ENCODE measurements at regions not wholly inside any gene's neighbourhood (a gene's known extent, or its start where the extent isn't known, plus 50 kb on each side); places are given as distances from the start of the nearest gene placed in this dataset.

DNA sequence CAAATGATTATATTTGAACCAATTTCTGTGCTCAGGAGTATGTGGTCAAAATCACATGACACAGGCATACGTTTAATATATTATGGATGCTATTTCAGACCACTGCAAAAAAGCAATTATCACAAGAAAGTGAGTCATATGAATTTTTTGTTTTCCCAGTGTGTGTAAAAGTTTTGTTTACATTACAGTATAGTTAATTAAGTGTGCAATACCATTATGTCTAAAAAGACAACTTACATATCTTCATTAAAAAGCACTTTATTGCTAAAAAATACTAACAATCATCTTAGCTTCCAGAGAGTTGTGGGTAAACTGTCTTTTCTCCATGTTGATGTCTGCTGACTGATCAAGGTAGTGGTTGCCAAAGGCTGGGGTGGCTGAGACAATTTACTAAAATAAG, 347.2 kb upstream of the PCDH9 start:
- ChIA-PET POLR2A (ENCODE audit: low non-redundant PET) (no interaction called here), CTCF (no interaction called here)
- H3K27ac ChIP-seq (ENCODE audit: low read depth, low read length, poor library complexity, severe bottlenecking): no peak overlapping the region
- H3K27me3 ChIP-seq (replicated peaks; ENCODE audit: insufficient read depth, low read depth, low read length, poor library complexity): no peaks in the 10 kb centered on the region
- H3K4me3 ChIP-seq (ENCODE audit: low read depth, low read length, poor library complexity, severe bottlenecking): no peak overlapping the region
- H3K36me3 ChIP-seq (ENCODE audit: insufficient read depth, low read length, poor library complexity, severe bottlenecking): no peaks in the 10 kb centered on the region
- intact Hi-C loops (cut with micrococcal nuclease; ENCODE audit: unreplicated experiment): no loop called here
- BruUV-seq (replicated peaks): no TSS peak
- TF ChIP-seq EZH2 (IDR thresholded peaks at IDR 0.05; ENCODE audit: borderline replicate concordance, low read depth, low read length, poor library complexity, severe bottlenecking): no peak
- TF ChIP-seq, protein P1, sequence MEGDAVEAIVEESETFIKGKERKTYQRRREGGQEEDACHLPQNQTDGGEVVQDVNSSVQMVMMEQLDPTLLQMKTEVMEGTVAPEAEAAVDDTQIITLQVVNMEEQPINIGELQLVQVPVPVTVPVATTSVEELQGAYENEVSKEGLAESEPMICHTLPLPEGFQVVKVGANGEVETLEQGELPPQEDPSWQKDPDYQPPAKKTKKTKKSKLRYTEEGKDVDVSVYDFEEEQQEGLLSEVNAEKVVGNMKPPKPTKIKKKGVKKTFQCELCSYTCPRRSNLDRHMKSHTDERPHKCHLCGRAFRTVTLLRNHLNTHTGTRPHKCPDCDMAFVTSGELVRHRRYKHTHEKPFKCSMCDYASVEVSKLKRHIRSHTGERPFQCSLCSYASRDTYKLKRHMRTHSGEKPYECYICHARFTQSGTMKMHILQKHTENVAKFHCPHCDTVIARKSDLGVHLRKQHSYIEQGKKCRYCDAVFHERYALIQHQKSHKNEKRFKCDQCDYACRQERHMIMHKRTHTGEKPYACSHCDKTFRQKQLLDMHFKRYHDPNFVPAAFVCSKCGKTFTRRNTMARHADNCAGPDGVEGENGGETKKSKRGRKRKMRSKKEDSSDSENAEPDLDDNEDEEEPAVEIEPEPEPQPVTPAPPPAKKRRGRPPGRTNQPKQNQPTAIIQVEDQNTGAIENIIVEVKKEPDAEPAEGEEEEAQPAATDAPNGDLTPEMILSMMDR (conservative IDR thresholded peaks at IDR 0.05; ENCODE audit: low read depth, low read length): no peak
- no peak for DNase-seq (ENCODE audit: low spot score)
- no peaks in the 10 kb centered on the region for H3K4me1 ChIP-seq (ENCODE audit: insufficient read depth, low read length, poor library complexity, severe bottlenecking)
- no peaks in the 10 kb centered on the region for H3K9me3 ChIP-seq (ENCODE audit: low read depth, low read length, poor library complexity, severe bottlenecking)

DNA sequence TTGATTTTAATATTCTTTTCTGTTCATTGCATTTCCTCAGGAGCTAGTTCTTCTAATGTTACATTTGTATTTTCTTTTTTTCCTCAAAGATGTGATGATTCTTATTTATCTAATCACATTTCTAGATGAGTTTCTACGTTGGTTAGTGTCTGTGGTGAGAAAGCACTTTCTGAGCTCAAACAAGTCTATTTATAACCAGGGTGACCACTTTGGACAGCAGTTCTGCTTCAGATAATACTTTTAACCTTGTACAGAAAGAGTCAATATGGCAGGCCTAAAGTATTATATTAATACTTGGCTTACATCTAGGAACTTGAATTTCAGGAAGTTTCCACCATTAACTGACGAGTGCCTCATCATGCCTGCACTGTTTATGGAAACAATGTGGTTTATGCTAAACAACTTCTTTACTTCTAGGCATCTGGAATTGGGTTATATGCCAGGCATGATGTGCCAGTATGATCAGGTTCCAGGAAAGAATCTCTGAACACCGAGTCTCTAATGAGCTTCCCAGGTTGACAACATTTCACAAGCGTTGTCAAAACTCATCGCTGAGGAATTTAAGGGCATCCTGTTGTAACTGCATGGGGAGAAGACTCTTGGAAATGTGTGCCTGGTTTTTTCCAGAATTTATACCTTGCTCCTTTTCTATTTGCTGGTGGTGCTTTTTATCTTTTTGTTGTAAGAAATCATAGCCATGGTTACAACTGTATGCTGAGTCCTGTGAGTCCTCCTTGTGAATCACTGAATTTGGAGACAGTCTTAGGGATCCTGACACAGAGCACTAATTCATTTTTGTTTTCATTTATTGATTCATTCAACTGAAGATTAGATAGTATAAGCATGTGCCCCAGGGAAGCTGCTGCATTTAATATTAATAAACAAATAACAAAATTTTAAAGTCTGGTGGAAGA, 344.4 kb upstream of the PCDH9 start:
- TF ChIP-seq EZH2 (IDR thresholded peaks at IDR 0.05; ENCODE audit: borderline replicate concordance, low read depth, low read length, poor library complexity, severe bottlenecking): no peak
- TF ChIP-seq, protein P1 (conservative IDR thresholded peaks at IDR 0.05; ENCODE audit: low read depth, low read length): no peak
- H3K27ac ChIP-seq (ENCODE audit: low read depth, low read length, poor library complexity, severe bottlenecking): no peak overlapping the region
- POLR2A ChIA-PET (ENCODE audit: low non-redundant PET): no interaction called here

DNA sequence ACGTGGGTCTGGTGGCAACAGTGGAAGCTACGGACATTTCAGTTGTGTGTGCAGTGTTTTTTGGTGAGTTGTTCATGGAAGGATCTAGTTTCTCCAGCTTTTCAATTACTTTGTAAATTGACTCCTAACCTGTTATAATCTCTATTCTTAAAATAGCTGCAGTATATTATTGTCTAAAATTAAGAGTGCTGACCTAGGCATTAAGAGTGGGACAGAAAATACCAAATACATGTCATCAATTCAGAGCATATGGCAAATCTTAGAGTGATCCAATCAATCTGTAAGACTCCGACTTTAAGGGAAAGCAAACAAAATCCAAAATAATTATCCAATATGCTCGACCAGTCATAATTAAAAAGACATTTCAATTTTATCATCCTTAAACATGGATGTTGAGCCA, 338.1 kb upstream of the PCDH9 start:
- no peaks in the 10 kb centered on the region for H3K9me3 ChIP-seq (ENCODE audit: low read depth, low read length, poor library complexity, severe bottlenecking)
- H3K4me3 ChIP-seq (ENCODE audit: low read depth, low read length, poor library complexity, severe bottlenecking): no peak overlapping the region
- H3K27me3 ChIP-seq (replicated peaks; ENCODE audit: insufficient read depth, low read depth, low read length, poor library complexity): no peaks in the 10 kb centered on the region
- ChIA-PET POLR2A (ENCODE audit: low non-redundant PET) (no interaction called here), CTCF (no interaction called here)
- BruUV-seq (replicated peaks): no TSS peak
- H3K4me1 ChIP-seq (ENCODE audit: insufficient read depth, low read length, poor library complexity, severe bottlenecking): no peaks in the 10 kb centered on the region
- no peak for TF ChIP-seq EZH2 (IDR thresholded peaks at IDR 0.05; ENCODE audit: borderline replicate concordance, low read depth, low read length, poor library complexity, severe bottlenecking)
- TF ChIP-seq, protein P1 (conservative IDR thresholded peaks at IDR 0.05; ENCODE audit: low read depth, low read length): no peak
- no peak for DNase-seq (ENCODE audit: low spot score)
- no peak overlapping the region for H3K27ac ChIP-seq (ENCODE audit: low read depth, low read length, poor library complexity, severe bottlenecking)
- no peaks in the 10 kb centered on the region for H3K36me3 ChIP-seq (ENCODE audit: insufficient read depth, low read length, poor library complexity, severe bottlenecking)
- intact Hi-C loops (cut with micrococcal nuclease; ENCODE audit: unreplicated experiment): no loop called here

More for the DNA sequence above, 344.4 kb upstream of the PCDH9 start:
- Histone ChIP-seq H3K4me3 (ENCODE audit: low read depth, low read length, poor library complexity, severe bottlenecking) (no peak overlapping the region), H3K4me1 (ENCODE audit: insufficient read depth, low read length, poor library complexity, severe bottlenecking) (no peaks in the 10 kb centered on the region), H3K36me3 (ENCODE audit: insufficient read depth, low read length, poor library complexity, severe bottlenecking) (no peaks in the 10 kb centered on the region), H3K9me3 (ENCODE audit: low read depth, low read length, poor library complexity, severe bottlenecking) (no peaks in the 10 kb centered on the region), H3K27me3 (replicated peaks; ENCODE audit: insufficient read depth, low read depth, low read length, poor library complexity) (no peaks in the 10 kb centered on the region)
- no peak for DNase-seq (ENCODE audit: low spot score)
- CTCF ChIA-PET: no interaction called here
- intact Hi-C loops (cut with micrococcal nuclease; ENCODE audit: unreplicated experiment): no loop called here
- no TSS peak for BruUV-seq (replicated peaks)

Measured in A673 (cell line).